NCI-H2029 treated with DMSO at 0.1 percent for 48 hours (cell line): ENCODE measurements at regions not wholly inside any gene's neighbourhood (a gene's known extent, or its start where the extent isn't known, plus 50 kb on each side); places are given as distances from the start of the nearest gene placed in this dataset.

ENCODE experiments used
- DNase-seq: peaks from one replicate; lab custom pipeline; 2025; lab: John Stamatoyannopoulos, UW

DNA sequence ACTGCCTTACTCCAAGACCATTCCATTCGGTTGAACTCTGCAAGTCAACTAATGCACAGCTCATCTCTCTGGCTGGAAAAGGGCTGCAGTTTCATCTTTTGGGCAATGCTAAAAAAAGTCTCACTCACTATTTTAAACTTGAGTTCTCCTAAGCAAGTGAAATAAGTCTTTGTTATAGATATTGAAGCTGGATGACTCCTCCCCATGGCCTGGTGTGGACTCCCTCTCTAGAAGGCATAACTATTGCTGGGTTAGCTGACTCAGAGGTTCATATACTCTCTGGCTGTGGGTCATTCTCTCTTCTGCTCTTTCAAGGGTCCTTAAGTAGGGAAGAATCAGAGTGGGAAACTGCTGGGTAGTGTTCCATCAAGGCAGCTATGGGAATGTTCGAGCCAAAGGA is 88.0 kb downstream of the XCL2 start:
- DNase-seq: no peak

DNA sequence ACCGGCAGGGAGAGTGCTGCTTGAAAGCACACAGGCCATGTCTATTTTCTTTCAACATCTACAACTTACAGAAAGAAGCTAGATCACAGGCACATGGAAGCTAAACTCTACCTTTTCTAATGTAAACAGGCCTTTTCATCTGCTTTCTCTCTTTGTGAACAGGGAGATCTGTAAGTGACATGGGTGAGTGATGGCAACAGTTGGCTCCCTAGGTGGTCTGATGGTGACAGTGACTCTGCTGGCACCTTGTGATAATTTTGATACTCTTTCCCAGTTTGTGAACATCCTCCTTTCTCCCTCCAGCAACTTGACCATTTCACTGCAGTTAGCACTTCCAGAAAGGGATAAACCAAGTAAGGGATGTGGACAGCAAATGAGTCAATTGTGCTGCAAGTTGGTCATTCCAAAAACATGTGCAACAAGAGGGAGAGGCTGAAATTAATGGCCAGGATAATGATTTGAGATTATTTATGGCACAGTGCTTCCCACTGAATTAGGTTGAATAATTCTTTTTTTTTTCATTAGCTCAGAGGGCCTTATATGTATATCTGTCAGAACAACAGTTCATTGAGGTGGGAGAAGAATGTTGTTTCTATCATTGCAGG is 89.5 kb downstream of the XCL2 start:
- no peak for DNase-seq

- DNase-seq: no peak
Measured at GRCh38 chr1:168453056-168453455, 90.7 kb downstream of the XCL2 start.

GRCh38 chr1:168452329-168452728 is 91.5 kb downstream of the XCL2 start:
- DNase-seq: no peak

DNA sequence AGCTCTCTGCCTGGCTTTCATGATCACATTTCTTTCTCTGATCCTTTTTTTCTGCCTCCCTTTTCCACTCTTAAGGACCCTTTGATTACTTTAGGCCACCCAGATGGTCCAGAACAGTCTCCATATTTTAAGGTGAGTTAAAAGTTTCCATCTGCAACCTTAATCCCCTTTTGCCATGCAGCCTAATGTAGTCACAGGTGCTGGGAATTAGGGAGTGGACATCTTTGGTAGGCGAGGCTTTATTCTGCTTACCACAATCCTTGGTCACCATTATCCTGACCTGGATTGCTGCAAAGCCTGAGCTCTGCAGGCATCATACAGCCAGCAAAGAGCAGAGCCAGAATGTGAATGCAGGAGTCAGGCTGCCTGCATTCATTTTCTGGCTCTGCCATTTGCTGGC is 95.9 kb downstream of the XCL2 start:
- DNase-seq: no peak

DNA sequence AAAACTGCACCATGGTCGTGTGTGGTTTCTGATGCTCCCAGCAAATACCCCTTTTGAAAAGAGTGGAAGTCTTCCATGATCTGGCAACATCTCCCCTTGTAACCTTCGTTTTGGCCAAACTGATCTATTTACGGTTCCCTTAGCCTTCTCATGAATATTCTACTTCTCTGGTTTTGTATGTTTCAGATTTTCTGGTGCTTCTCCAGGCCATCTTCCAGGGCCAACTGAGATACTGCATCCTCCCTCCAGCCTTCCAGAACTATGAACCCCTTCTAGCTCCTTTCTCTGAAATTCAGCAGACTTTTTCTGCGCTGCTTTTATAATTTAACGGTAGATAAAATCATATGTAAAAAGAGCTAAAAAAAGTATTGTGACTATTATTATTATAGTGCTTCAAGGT is 97.7 kb downstream of the XCL2 start:
- no peak for DNase-seq

DNA sequence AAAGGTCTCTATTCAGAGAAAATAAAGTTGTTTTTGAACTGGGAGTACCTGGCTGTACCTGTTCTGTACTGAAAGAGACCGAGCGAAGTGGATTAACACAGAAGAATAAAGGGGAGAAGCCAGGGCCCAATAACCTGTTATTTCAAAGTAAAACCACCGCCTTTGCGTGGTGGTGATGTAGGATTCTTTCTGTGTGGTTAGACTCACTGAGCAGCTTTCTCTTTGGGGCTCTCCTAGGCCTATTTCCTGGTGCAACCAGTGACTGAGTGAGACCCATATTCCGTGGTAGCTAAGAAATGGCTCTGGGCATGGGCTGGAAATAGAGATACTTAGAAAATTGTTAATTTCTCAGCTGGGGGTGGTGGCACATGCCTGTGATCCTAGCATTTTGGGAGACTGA is 99.9 kb downstream of the XCL2 start:
- no peak for DNase-seq

- DNase-seq: no peak
Measured at GRCh38 chr1:168443356-168443755, 100.4 kb downstream of the XCL2 start.

GRCh38 chr1:168442931-168443330 is 100.9 kb downstream of the XCL2 start:
- DNase-seq: no peak

- DNase-seq: no peak
Measured at GRCh38 chr1:168441745-168442144, 102.1 kb downstream of the XCL2 start.

GRCh38 chr1:168439456-168440375 is 104.1 kb downstream of the XCL2 start:
- no peak for DNase-seq

DNA sequence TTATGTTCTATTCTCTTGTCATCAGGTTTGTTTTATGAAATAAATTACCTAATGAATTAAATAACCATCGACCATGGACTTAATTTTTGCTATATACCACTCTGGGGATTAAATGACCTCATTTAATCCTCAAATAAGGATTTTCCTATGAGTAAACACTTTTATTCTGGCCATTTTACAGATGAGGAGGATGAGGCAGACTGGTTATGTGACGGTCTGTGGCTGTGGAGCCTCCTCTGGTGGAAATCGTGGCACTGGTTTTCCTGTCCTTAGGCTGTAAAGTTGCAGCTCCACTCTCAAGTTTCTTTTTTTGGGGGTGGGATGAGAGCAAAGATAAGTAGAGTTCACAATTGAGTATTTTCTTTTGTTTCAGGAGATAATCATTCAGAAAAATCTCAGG is 105.2 kb downstream of the XCL2 start:
- no peak for DNase-seq

GRCh38 chr1:168437821-168438220 is 106.0 kb downstream of the XCL2 start:
- no peak for DNase-seq

DNA sequence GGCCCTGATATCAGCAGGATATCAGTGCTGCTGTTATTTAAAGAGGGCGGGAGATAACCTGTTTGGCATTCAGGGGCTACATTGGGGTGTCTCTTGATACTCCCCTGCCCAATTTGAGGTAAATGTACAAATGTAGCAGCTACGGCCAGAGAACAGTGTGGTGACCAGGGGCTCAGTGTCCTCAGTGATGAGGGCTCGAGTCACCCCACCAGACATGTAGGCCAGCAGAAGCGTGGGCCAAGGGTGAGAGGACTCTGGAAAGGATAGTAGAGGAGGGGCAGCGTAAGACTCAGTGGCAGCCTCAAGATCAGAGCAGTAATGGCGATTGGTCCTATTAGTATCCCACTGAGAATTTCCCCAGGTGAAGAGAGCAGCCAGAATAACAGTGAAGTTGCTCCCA is 108.4 kb downstream of the XCL2 start:
- no peak for DNase-seq

GRCh38 chr1:168433238-168433637 is 110.6 kb downstream of the XCL2 start:
- DNase-seq: no peak

- DNase-seq: no peak
Measured at GRCh38 chr1:168431882-168432281, 111.9 kb downstream of the XCL2 start.

DNA sequence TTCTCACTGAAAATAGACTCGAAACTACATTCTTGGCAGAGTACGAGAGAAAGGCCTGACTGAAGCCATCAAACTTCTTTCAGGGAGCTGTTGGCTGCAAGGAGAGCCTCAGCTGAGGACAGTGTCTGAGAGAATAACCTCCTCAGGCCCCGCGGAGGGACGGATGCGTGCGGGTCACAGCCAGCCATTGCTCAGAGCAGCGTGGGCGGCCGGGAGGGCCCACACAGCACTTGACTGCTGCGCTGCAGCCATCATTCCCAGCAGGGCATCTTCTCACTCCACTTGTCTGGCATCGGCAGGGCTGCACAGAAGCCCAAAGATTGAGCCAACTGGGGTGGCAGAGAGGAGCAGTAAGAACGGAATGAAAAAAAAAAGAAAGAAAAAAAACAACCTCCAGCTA is 113.5 kb downstream of the XCL2 start:
- no peak for DNase-seq

DNA sequence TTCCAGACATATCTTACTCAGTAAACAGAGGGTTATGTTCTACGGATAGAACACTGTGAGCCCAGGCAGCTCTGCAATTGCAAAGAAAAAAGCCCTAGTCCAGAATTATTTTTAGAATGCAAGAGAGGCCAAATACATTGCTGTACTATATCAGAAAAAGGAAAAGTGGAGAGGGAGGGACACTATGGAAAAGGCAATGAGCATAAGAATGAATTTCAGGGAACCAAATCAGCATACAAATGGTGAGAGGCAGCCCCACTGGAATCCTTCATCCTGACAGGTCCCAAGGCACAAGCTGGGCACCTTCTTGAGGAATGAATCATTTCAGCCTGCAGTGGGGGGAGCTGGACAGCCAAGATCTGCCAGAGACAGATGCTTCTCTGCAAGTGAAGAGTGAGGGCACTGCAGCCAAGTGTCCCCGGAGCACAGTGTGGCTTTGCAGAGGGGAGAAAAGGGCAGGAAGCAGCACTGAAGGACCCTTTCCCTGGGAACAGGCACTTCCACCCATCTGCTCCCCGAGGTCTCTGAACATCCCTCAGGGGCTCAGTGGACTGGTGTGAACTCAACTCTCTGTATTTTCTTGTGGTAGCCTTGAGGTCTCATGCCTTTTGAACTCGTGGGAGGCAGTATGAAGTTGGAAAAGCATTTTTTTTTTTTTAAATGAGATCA is 115.6 kb downstream of the XCL2 start:
- no peak for DNase-seq

DNA sequence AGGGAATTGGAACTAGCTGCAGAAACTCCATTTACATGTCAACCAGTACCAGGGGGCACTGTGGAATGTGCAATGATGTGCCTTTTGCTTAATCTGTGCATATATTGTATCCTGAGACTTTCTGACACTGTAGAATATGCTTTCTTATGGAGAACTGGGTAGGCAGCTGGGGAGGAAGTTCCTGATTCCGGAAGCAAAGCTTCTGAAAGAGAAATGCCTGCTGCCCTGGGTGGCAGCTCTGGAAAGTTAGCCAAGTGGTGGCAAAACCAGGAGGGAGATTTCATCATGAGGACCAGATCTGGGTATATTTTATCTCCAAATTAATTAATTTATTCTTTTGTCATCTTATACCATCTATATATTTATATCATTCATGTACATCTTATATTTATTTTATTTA is 116.7 kb downstream of the XCL2 start:
- no peak for DNase-seq

DNA sequence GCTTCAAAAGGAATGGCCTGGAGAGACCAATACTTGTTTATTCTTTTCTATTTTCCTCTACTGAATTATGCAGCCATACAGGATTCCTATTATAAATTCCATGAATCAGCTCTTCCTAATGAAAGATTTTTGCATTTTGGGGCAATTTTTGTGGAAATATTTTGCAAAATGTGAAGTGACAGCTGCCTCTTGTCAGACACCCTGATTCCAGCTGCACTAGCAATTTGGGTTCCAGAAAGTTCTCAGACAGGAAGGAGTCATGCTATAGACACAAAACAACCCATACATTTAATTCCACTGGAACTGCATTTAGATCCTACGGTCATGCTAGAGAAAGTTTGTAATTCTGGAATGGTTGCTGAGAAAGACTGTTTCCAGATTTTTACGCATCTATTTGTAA is 119.5 kb downstream of the XCL2 start:
- DNase-seq: no peak

DNA sequence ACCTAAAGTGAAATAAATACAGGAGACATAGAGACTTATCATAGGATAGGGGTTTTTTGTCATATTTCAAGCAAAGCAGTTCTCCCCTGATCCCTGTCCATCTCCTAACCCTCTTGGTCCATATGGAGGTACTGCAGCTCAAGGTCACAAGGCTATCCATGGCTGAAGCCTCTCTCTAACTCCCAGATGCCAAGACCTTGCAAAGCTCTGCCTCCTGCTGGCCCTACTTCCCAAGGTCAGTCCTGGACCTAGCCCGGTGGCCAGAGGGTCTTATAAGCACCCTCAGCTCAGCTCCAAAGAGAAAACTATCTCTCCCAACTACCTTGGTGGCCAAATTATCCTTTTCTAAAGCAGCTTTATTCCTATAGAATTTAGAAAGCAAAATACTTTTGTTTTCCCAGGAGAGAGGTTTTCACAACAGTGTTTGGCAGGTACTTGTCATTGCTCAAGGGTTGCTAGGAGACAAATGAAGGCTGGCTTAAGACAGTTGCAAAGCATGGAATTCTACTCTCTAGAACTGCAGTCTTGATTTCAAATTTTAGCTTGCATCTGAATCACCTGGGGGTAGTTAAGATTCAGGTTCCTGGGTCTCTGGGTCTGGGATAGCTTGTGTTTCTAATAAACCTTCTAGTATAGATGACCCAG is 121.5 kb downstream of the XCL2 start:
- no peak for DNase-seq

DNA sequence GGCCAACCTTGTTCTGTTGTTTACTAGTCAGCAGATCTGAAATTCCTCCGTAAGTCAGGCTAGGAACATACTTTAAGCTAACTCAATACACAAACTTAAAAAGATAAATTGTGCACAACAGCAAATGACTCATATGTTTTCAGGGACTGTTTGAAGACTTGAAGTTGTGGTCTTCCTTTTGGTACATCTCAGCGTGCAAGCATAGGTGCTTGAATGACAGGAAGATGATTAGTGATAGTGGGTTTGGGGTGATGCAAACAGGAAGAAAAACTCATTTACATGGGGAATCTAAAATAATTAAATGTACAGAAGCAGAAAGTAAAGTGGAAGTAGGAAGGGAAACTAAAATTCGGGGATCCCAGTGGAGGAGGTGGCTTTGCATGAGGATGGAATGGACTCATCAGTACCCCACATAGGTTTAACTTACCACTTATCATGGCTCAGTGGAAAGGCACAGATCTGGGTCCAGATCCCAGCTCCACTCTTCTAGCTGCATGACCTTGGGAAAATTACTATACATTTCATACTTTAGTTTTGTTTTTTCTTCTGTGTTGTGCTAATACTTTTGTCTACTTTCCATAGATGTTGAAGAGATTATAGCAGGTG is 122.3 kb downstream of the XCL2 start:
- no peak for DNase-seq
